ENCODE measurements at regions not wholly inside any gene's neighbourhood (a gene's known extent, or its start where the extent isn't known, plus 50 kb on each side); places are given as distances from the start of the nearest gene placed in this dataset.

GRCh38 chrX:39749135-39749534 lies 348.6 kb downstream of the BCOR start:
- Histone ChIP-seq H3K9me3 (ENCODE audit: control insufficient read depth, low read length) (no peaks in the 10 kb centered on the region), H3K4me1 (ENCODE audit: control insufficient read depth, insufficient read depth, low read length, poor library complexity, severe bottlenecking) (no peaks in the 10 kb centered on the region), H3K27me3 (replicated peaks; ENCODE audit: control insufficient read depth, insufficient read depth, low read length, poor library complexity, severe bottlenecking) (no peaks in the 10 kb centered on the region), H3K27ac (ENCODE audit: insufficient read depth, low read length, poor library complexity, severe bottlenecking) (no peak overlapping the region), H3K4me3 (ENCODE audit: insufficient read depth, low read depth, low read length, poor library complexity, severe bottlenecking) (no peak overlapping the region), H3K36me3 (ENCODE audit: control insufficient read depth, insufficient read depth, low read length) (no peaks in the 10 kb centered on the region)
- DNase-seq, result no peak

- Histone ChIP-seq H3K27ac (ENCODE audit: insufficient read depth, low read length, poor library complexity, severe bottlenecking) (no peak overlapping the region), H3K36me3 (ENCODE audit: control insufficient read depth, insufficient read depth, low read length) (no peaks in the 10 kb centered on the region), H3K27me3 (replicated peaks; ENCODE audit: control insufficient read depth, insufficient read depth, low read length, poor library complexity, severe bottlenecking) (no peaks in the 10 kb centered on the region), H3K4me1 (ENCODE audit: control insufficient read depth, insufficient read depth, low read length, poor library complexity, severe bottlenecking) (no peaks in the 10 kb centered on the region), H3K4me3 (ENCODE audit: insufficient read depth, low read depth, low read length, poor library complexity, severe bottlenecking) (no peak overlapping the region), H3K9me3 (ENCODE audit: control insufficient read depth, low read length) (no peaks in the 10 kb centered on the region)
- DNase-seq, result no peak
Observed at GRCh38 chrX:39749728-39750127, 348.0 kb downstream of the BCOR start.

- Histone ChIP-seq H3K27me3 (replicated peaks; ENCODE audit: control insufficient read depth, insufficient read depth, low read length, poor library complexity, severe bottlenecking) (no peaks in the 10 kb centered on the region), H3K4me1 (ENCODE audit: control insufficient read depth, insufficient read depth, low read length, poor library complexity, severe bottlenecking) (no peaks in the 10 kb centered on the region), H3K36me3 (ENCODE audit: control insufficient read depth, insufficient read depth, low read length) (no peaks in the 10 kb centered on the region), H3K9me3 (ENCODE audit: control insufficient read depth, low read length) (no peaks in the 10 kb centered on the region), H3K27ac (ENCODE audit: insufficient read depth, low read length, poor library complexity, severe bottlenecking) (no peak overlapping the region), H3K4me3 (ENCODE audit: insufficient read depth, low read depth, low read length, poor library complexity, severe bottlenecking) (no peak overlapping the region)
- DNase-seq, result no peak
Observed at GRCh38 chrX:39750256-39750790, 347.4 kb downstream of the BCOR start.

- Histone ChIP-seq H3K27ac (ENCODE audit: insufficient read depth, low read length, poor library complexity, severe bottlenecking) (no peak overlapping the region), H3K4me3 (ENCODE audit: insufficient read depth, low read depth, low read length, poor library complexity, severe bottlenecking) (no peak overlapping the region), H3K4me1 (ENCODE audit: control insufficient read depth, insufficient read depth, low read length, poor library complexity, severe bottlenecking) (no peaks in the 10 kb centered on the region), H3K9me3 (ENCODE audit: control insufficient read depth, low read length) (no peaks in the 10 kb centered on the region), H3K36me3 (ENCODE audit: control insufficient read depth, insufficient read depth, low read length) (no peaks in the 10 kb centered on the region), H3K27me3 (replicated peaks; ENCODE audit: control insufficient read depth, insufficient read depth, low read length, poor library complexity, severe bottlenecking) (no peaks in the 10 kb centered on the region)
- DNase-seq, result no peak
Observed at GRCh38 chrX:39750848-39751247, 346.9 kb downstream of the BCOR start.

GRCh38 chrX:39752815-39753214 lies 344.9 kb downstream of the BCOR start:
- Histone ChIP-seq H3K27me3 (replicated peaks; ENCODE audit: control insufficient read depth, insufficient read depth, low read length, poor library complexity, severe bottlenecking) (no peaks in the 10 kb centered on the region), H3K4me1 (ENCODE audit: control insufficient read depth, insufficient read depth, low read length, poor library complexity, severe bottlenecking) (no peaks in the 10 kb centered on the region), H3K4me3 (ENCODE audit: insufficient read depth, low read depth, low read length, poor library complexity, severe bottlenecking) (no peak overlapping the region), H3K9me3 (ENCODE audit: control insufficient read depth, low read length) (no peaks in the 10 kb centered on the region), H3K27ac (ENCODE audit: insufficient read depth, low read length, poor library complexity, severe bottlenecking) (no peak overlapping the region), H3K36me3 (ENCODE audit: control insufficient read depth, insufficient read depth, low read length) (no peaks in the 10 kb centered on the region)
- DNase-seq, result no peak

- H3K27ac ChIP-seq (ENCODE audit: insufficient read depth, low read length, poor library complexity, severe bottlenecking), result no peak overlapping the region
- no peaks in the 10 kb centered on the region for H3K4me1 ChIP-seq (ENCODE audit: control insufficient read depth, insufficient read depth, low read length, poor library complexity, severe bottlenecking)
- H3K9me3 ChIP-seq (ENCODE audit: control insufficient read depth, low read length), result no peaks in the 10 kb centered on the region
- H3K36me3 ChIP-seq (ENCODE audit: control insufficient read depth, insufficient read depth, low read length), result no peaks in the 10 kb centered on the region
- no peak overlapping the region for H3K4me3 ChIP-seq (ENCODE audit: insufficient read depth, low read depth, low read length, poor library complexity, severe bottlenecking)
- H3K27me3 ChIP-seq (replicated peaks; ENCODE audit: control insufficient read depth, insufficient read depth, low read length, poor library complexity, severe bottlenecking), result no peaks in the 10 kb centered on the region
- no peak for DNase-seq
Observed at GRCh38 chrX:39753293-39753996, 344.3 kb downstream of the BCOR start.

- no peak for DNase-seq
- Histone ChIP-seq H3K36me3 (ENCODE audit: control insufficient read depth, insufficient read depth, low read length) (no peaks in the 10 kb centered on the region), H3K4me3 (ENCODE audit: insufficient read depth, low read depth, low read length, poor library complexity, severe bottlenecking) (no peak overlapping the region), H3K4me1 (ENCODE audit: control insufficient read depth, insufficient read depth, low read length, poor library complexity, severe bottlenecking) (no peaks in the 10 kb centered on the region), H3K9me3 (ENCODE audit: control insufficient read depth, low read length) (no peaks in the 10 kb centered on the region), H3K27me3 (replicated peaks; ENCODE audit: control insufficient read depth, insufficient read depth, low read length, poor library complexity, severe bottlenecking) (no peaks in the 10 kb centered on the region), H3K27ac (ENCODE audit: insufficient read depth, low read length, poor library complexity, severe bottlenecking) (no peak overlapping the region)
Observed at GRCh38 chrX:39755143-39756032, 342.4 kb downstream of the BCOR start.

GRCh38 chrX:39756086-39756883 lies 341.5 kb downstream of the BCOR start:
- no peak overlapping the region for H3K27ac ChIP-seq (ENCODE audit: insufficient read depth, low read length, poor library complexity, severe bottlenecking)
- no peaks in the 10 kb centered on the region for H3K36me3 ChIP-seq (ENCODE audit: control insufficient read depth, insufficient read depth, low read length)
- no peak overlapping the region for H3K4me3 ChIP-seq (ENCODE audit: insufficient read depth, low read depth, low read length, poor library complexity, severe bottlenecking)
- no peak for DNase-seq
- H3K9me3 ChIP-seq (ENCODE audit: control insufficient read depth, low read length), result no peaks in the 10 kb centered on the region
- no peaks in the 10 kb centered on the region for H3K4me1 ChIP-seq (ENCODE audit: control insufficient read depth, insufficient read depth, low read length, poor library complexity, severe bottlenecking)
- H3K27me3 ChIP-seq (replicated peaks; ENCODE audit: control insufficient read depth, insufficient read depth, low read length, poor library complexity, severe bottlenecking), result no peaks in the 10 kb centered on the region

GRCh38 chrX:39757971-39758370 lies 339.8 kb downstream of the BCOR start:
- H3K36me3 ChIP-seq (ENCODE audit: control insufficient read depth, insufficient read depth, low read length), result no peaks in the 10 kb centered on the region
- H3K4me1 ChIP-seq (ENCODE audit: control insufficient read depth, insufficient read depth, low read length, poor library complexity, severe bottlenecking), result no peaks in the 10 kb centered on the region
- no peak for DNase-seq
- H3K27me3 ChIP-seq (replicated peaks; ENCODE audit: control insufficient read depth, insufficient read depth, low read length, poor library complexity, severe bottlenecking), result no peaks in the 10 kb centered on the region
- H3K4me3 ChIP-seq (ENCODE audit: insufficient read depth, low read depth, low read length, poor library complexity, severe bottlenecking), result no peak overlapping the region
- no peaks in the 10 kb centered on the region for H3K9me3 ChIP-seq (ENCODE audit: control insufficient read depth, low read length)
- no peak overlapping the region for H3K27ac ChIP-seq (ENCODE audit: insufficient read depth, low read length, poor library complexity, severe bottlenecking)
